NCI-H146 treated with DMSO at 0.1 percent for 48 hours (cell line): ENCODE measurements at regions not wholly inside any gene's neighbourhood (a gene's known extent, or its start where the extent isn't known, plus 50 kb on each side); places are given as distances from the start of the nearest gene placed in this dataset.
A peak's percentile ranks its signal among the peaks of the same experiment; 100 is the strongest.

Experiments
- DNase-seq: peaks from one replicate; lab custom pipeline; 2025; ENCODE audit not compliant: unreplicated experiment; lab: John Stamatoyannopoulos, UW

GRCh38 chr2:195498839-195499490 is 158.1 kb upstream of the SLC39A10 start:
- no peak for DNase-seq

- peak; percentile 3 for DNase-seq
Measured at GRCh38 chr2:195498176-195498575, 158.8 kb upstream of the SLC39A10 start.

- no peak for DNase-seq
Measured at GRCh38 chr2:195496991-195497390, 160.0 kb upstream of the SLC39A10 start.

GRCh38 chr2:195495966-195496365 is 161.1 kb upstream of the SLC39A10 start:
- DNase-seq = no peak

GRCh38 chr2:195495351-195495750 is 161.7 kb upstream of the SLC39A10 start:
- DNase-seq = no peak

GRCh38 chr2:195494451-195494850 is 162.6 kb upstream of the SLC39A10 start:
- DNase-seq = no peak

- DNase-seq = no peak
Measured at GRCh38 chr2:195493416-195493815, 163.6 kb upstream of the SLC39A10 start.

- no peak for DNase-seq
Measured at GRCh38 chr2:195490319-195490718, 166.7 kb upstream of the SLC39A10 start.

- no peak for DNase-seq
Measured at GRCh38 chr2:195489101-195489500, 167.9 kb upstream of the SLC39A10 start.

- no peak for DNase-seq
Measured at GRCh38 chr2:195488567-195488966, 168.5 kb upstream of the SLC39A10 start.

GRCh38 chr2:195486987-195487644 is 169.9 kb upstream of the SLC39A10 start:
- DNase-seq = no peak

- no peak for DNase-seq
Measured at GRCh38 chr2:195486520-195486919, 170.5 kb upstream of the SLC39A10 start.

- DNase-seq = no peak
Measured at GRCh38 chr2:195482010-195482409, 175.0 kb upstream of the SLC39A10 start.

GRCh38 chr2:195480121-195480520 is 176.9 kb upstream of the SLC39A10 start:
- no peak for DNase-seq

- DNase-seq = no peak
Measured at GRCh38 chr2:195479407-195479806, 177.6 kb upstream of the SLC39A10 start.

GRCh38 chr2:195477996-195478382 is 179.0 kb upstream of the SLC39A10 start:
- DNase-seq = no peak

- no peak for DNase-seq
Measured at GRCh38 chr2:195477248-195477995, 179.6 kb upstream of the SLC39A10 start.

- DNase-seq = no peak
Measured at GRCh38 chr2:195475336-195475735, 181.7 kb upstream of the SLC39A10 start.

GRCh38 chr2:195473862-195474261 is 183.2 kb upstream of the SLC39A10 start:
- DNase-seq = no peak

- DNase-seq = no peak
Measured at GRCh38 chr2:195472501-195473234, 184.4 kb upstream of the SLC39A10 start.

GRCh38 chr2:195471807-195472206 is 185.2 kb upstream of the SLC39A10 start:
- DNase-seq = no peak
